ENCODE measurements at regions not wholly inside any gene's neighbourhood (a gene's known extent, or its start where the extent isn't known, plus 50 kb on each side); places are given as distances from the start of the nearest gene placed in this dataset.

DNA sequence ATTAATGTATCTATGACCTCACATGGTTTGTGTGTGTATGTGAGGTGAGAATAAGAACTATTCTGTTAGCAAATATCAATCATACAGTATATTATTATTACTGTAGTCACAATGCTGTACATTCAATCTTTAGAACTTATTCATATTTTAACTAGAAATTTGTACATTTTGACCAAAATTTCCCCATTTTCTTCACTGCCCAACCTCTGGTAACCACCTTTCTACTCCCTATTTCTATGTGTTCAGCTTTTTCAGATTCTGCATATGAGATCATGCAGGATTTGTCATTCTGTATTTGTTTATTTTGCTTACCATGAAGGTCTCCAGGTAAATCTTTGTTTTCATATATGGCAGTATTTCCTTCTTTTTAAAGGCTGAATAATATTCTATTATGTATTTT is 607.9 kb downstream of the SLCO4C1 start:
- H3K79me2 ChIP-seq (ENCODE audit: control insufficient read depth, insufficient read depth, low read length): no peaks in the 10 kb centered on the region
- CTCF ChIA-PET (ENCODE audit: low intra/inter-chr PET ratio): no interaction called here
- BruUV-seq (replicated peaks): no TSS peak
- H3K4me2 ChIP-seq (ENCODE audit: insufficient read depth, low read length): no peak overlapping the region
- H2AFZ ChIP-seq (ENCODE audit: low read depth, low read length): no peak overlapping the region
- ATAC-seq (no peak), FAIRE-seq (no peak), DNase-seq (ENCODE audit: extremely low read depth in 1 of 4, low spot score in 3 of 4) (no peak)
- intact Hi-C loops (cut with micrococcal nuclease) (no loop called here), in situ Hi-C loops (cut with MboI) (no loop called here)
- H4K20me1 ChIP-seq (replicated peaks; ENCODE audit: control insufficient read depth, insufficient read depth, low read length): no peaks in the 10 kb centered on the region
- no peaks in the 10 kb centered on the region for H3K9me3 ChIP-seq (replicated peaks; ENCODE audit: control insufficient read depth, insufficient read depth, low read depth, low read length)
- H3K4me3 ChIP-seq: no peak overlapping the region
- H3K27me3 ChIP-seq (ENCODE audit: control insufficient read depth in 2 of 2, insufficient read depth in 2 of 2, low read length in 2 of 2): no peaks in the 10 kb centered on the region
- TF ChIP-seq RBM15 (IDR thresholded peaks at IDR 0.05; ENCODE audit: insufficient read depth, low read length) (no peak), IRF1 (CRISPR knock-in tag; IDR thresholded peaks at IDR 0.05; ENCODE audit: borderline replicate concordance) (no peak), BRF1 (IDR thresholded peaks at IDR 0.05; ENCODE audit: borderline replicate concordance, extremely low read depth, insufficient read length) (no peak)
- TF ChIP-seq, protein P1, sequence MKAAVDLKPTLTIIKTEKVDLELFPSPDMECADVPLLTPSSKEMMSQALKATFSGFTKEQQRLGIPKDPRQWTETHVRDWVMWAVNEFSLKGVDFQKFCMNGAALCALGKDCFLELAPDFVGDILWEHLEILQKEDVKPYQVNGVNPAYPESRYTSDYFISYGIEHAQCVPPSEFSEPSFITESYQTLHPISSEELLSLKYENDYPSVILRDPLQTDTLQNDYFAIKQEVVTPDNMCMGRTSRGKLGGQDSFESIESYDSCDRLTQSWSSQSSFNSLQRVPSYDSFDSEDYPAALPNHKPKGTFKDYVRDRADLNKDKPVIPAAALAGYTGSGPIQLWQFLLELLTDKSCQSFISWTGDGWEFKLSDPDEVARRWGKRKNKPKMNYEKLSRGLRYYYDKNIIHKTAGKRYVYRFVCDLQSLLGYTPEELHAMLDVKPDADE (conservative IDR thresholded peaks at IDR 0.05; ENCODE audit: control insufficient read depth, low read depth, low read length): no peak
- TF ChIP-seq, protein P2, sequence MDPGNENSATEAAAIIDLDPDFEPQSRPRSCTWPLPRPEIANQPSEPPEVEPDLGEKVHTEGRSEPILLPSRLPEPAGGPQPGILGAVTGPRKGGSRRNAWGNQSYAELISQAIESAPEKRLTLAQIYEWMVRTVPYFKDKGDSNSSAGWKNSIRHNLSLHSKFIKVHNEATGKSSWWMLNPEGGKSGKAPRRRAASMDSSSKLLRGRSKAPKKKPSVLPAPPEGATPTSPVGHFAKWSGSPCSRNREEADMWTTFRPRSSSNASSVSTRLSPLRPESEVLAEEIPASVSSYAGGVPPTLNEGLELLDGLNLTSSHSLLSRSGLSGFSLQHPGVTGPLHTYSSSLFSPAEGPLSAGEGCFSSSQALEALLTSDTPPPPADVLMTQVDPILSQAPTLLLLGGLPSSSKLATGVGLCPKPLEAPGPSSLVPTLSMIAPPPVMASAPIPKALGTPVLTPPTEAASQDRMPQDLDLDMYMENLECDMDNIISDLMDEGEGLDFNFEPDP (CRISPR knock-in tag; IDR thresholded peaks at IDR 0.05): no peak
- POLR2A ChIA-PET: no interaction called here
- no peaks in the 10 kb centered on the region for H3K4me1 ChIP-seq (replicated peaks in 1 of 2; ENCODE audit: control insufficient read depth in 2 of 2, insufficient read depth in 2 of 2, low read length in 2 of 2)
- no peaks in the 10 kb centered on the region for H3K36me3 ChIP-seq (ENCODE audit: control insufficient read depth, insufficient read depth, low read length)
- H3K27ac ChIP-seq (ENCODE audit: extremely low read depth, low read depth, low read length): no peak overlapping the region
- H3K9me1 ChIP-seq (ENCODE audit: control insufficient read depth, insufficient read depth, low read length): no peaks in the 10 kb centered on the region
- no peak overlapping the region for H3K9ac ChIP-seq (ENCODE audit: insufficient read depth in 1 of 2, low read depth in 2 of 2, low read length in 2 of 2)

All from K562 (cell line).